ENCODE measurements at regions not wholly inside any gene's neighbourhood (a gene's known extent, or its start where the extent isn't known, plus 50 kb on each side); places are given as distances from the start of the nearest gene placed in this dataset.

DNA sequence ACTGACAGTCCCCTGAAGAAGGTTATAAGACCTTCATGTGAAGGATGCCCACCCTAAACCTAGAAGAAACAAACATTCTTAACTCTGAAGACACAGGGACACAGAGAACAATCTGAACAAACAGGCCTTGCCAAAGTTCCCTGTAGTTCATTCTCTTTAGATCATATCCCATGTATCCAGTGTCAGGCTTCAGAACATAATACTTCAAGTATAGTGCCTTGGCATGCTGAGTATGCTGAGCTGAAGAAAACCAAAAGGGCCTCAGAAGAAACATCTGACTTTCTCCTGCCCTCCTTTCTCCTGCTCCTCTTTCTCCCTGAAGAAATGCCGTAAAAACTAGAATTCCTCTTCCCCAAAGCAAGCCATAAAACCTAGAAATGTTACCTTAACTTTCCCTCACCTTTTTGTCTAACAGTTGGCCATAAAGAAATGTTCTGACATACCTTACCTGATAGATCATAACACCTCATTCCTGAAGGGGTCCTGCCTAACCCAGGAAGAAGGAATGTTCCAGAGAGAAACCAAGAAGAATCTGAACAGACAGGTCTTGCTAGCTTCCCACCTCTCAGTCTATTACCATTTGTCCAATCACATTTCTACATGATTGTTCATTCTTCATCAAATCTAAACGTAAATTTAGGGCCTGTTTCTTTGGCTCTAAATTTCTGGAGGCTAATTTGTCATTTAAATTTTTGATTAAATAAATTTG, 160.1 kb upstream of the ZC3H15 start:
- TF ChIP-seq, protein P1, sequence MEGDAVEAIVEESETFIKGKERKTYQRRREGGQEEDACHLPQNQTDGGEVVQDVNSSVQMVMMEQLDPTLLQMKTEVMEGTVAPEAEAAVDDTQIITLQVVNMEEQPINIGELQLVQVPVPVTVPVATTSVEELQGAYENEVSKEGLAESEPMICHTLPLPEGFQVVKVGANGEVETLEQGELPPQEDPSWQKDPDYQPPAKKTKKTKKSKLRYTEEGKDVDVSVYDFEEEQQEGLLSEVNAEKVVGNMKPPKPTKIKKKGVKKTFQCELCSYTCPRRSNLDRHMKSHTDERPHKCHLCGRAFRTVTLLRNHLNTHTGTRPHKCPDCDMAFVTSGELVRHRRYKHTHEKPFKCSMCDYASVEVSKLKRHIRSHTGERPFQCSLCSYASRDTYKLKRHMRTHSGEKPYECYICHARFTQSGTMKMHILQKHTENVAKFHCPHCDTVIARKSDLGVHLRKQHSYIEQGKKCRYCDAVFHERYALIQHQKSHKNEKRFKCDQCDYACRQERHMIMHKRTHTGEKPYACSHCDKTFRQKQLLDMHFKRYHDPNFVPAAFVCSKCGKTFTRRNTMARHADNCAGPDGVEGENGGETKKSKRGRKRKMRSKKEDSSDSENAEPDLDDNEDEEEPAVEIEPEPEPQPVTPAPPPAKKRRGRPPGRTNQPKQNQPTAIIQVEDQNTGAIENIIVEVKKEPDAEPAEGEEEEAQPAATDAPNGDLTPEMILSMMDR (IDR thresholded peaks at IDR 0.05; ENCODE audit: low read depth, low read length): no peak
- TF ChIP-seq MYC (IDR thresholded peaks at IDR 0.05; ENCODE audit: low read depth, low read length): no peak
- TF ChIP-seq POLR2A (IDR thresholded peaks at IDR 0.05; ENCODE audit: extremely low read depth, insufficient read length): no peak
- TF ChIP-seq, protein P2, sequence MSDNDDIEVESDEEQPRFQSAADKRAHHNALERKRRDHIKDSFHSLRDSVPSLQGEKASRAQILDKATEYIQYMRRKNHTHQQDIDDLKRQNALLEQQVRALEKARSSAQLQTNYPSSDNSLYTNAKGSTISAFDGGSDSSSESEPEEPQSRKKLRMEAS (IDR thresholded peaks at IDR 0.05; ENCODE audit: low read depth, low read length): no peak
- no peak for DNase-seq (ENCODE audit: low read depth)

DNA sequence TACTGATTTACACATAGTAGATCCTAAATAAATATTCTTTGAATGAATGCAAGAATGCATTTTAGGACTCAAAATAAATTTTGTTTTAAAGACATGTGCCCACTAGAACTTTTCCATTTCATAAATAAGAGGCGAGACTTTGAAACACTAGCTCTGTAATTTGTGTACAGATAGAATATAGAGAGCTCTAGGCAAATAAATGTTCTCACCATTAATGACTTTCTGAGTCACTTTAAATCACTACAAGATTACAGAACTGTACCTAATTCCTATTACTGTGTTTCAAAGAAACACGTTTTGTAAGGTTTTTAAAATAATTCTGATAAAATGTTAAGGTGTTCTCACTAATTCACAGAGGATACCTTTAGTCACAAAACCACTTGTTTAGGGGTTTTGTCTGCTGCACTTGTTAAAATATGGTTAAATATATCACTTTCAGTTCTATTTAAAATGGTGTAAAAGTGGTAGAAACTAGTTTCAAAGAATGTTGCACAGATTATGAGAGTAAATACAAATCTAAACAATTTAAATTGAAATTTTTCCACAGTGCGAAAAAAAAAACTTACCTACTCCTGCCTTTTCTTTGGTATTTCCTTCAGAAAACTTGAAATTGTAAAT, 158.7 kb upstream of the ZC3H15 start:
- H3K4me3 ChIP-seq (ENCODE audit: low read depth, low read length): no peak overlapping the region
- no peak for TF ChIP-seq POLR2A (IDR thresholded peaks at IDR 0.05; ENCODE audit: extremely low read depth, insufficient read length)
- no peak for TF ChIP-seq MYC (IDR thresholded peaks at IDR 0.05; ENCODE audit: low read depth, low read length)
- TF ChIP-seq, protein P1 (IDR thresholded peaks at IDR 0.05; ENCODE audit: low read depth, low read length): no peak
- TF ChIP-seq, protein P2 (IDR thresholded peaks at IDR 0.05; ENCODE audit: low read depth, low read length): no peak
- no peak for DNase-seq (ENCODE audit: low read depth)

More for the DNA sequence above, 160.1 kb upstream of the ZC3H15 start:
- H3K4me3 ChIP-seq (ENCODE audit: low read depth, low read length): no peak overlapping the region

DNA sequence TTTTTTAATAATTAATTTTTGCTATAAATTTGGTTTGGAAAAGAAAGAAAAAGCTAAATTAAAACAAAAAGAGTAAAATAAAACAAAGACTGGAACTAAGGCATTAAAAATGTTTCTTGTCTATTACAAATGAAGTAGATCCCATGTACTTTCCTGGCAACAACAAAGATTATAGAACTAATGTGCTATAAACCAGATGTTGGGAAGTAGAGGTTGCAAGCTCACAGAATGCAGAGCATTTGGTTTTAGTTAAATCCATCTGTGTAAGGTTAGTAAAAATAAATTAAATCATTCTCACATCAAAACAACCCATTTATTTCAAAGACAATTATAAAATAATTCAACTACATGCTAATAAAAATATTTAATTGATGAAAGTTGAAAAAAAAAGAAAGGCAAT, 157.2 kb upstream of the ZC3H15 start:
- H3K4me3 ChIP-seq (ENCODE audit: low read depth, low read length): no peak overlapping the region
- TF ChIP-seq, protein P1 (IDR thresholded peaks at IDR 0.05; ENCODE audit: low read depth, low read length): no peak
- no peak for TF ChIP-seq MYC (IDR thresholded peaks at IDR 0.05; ENCODE audit: low read depth, low read length)
- TF ChIP-seq, protein P2 (IDR thresholded peaks at IDR 0.05; ENCODE audit: low read depth, low read length): no peak
- no peak for TF ChIP-seq POLR2A (IDR thresholded peaks at IDR 0.05; ENCODE audit: extremely low read depth, insufficient read length)
- DNase-seq (ENCODE audit: low read depth): no peak

DNA sequence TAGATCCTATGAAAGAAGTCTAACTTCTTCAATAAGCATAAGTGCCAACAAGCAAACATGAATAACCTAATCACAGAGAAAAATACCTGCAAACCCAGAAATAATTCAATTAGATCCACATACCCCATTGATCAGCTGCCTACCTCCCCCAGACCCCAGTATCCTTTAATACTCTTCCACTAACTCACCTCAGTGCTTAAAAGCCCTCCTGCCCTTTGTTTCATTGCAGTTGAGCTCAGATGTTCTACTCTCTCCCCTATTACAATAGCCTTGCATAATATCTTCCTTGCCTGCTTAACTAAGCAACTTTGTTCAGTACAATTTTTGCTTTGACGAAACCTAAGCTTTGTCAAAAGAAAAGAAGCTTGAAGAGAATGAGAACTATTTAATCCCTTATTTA, 156.0 kb upstream of the ZC3H15 start:
- H3K4me3 ChIP-seq (ENCODE audit: low read depth, low read length): no peak overlapping the region
- no peak for DNase-seq (ENCODE audit: low read depth)
- TF ChIP-seq MYC (IDR thresholded peaks at IDR 0.05; ENCODE audit: low read depth, low read length) (no peak), POLR2A (IDR thresholded peaks at IDR 0.05; ENCODE audit: extremely low read depth, insufficient read length) (no peak)
- TF ChIP-seq, protein P2 (IDR thresholded peaks at IDR 0.05; ENCODE audit: low read depth, low read length): no peak
- TF ChIP-seq, protein P1 (IDR thresholded peaks at IDR 0.05; ENCODE audit: low read depth, low read length): no peak

DNA sequence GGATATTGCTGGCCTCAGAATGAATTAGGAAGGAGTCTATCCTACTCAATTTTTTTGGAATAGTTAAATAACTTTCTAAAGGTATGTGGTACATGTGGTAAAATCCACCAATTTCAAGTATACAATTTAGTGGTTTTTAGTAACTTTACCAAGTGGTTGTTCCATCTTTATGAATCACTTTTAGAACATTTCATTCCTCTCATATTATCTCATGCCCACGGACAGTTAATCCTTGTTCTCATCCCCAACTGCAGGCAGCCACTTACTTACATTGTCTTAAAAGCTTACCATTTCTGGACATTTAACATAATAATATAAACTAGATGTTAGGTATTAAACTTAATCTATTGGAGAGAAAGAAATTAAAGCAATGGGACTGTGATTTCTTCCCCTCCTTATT, 146.3 kb upstream of the ZC3H15 start:
- H3K4me3 ChIP-seq (ENCODE audit: low read depth, low read length): no peak overlapping the region
- DNase-seq (ENCODE audit: low read depth): no peak
- TF ChIP-seq MYC (IDR thresholded peaks at IDR 0.05; ENCODE audit: low read depth, low read length) (no peak), POLR2A (IDR thresholded peaks at IDR 0.05; ENCODE audit: extremely low read depth, insufficient read length) (no peak)
- TF ChIP-seq, protein P2 (IDR thresholded peaks at IDR 0.05; ENCODE audit: low read depth, low read length): no peak
- TF ChIP-seq, protein P1 (IDR thresholded peaks at IDR 0.05; ENCODE audit: low read depth, low read length): no peak
